HUES48 (cell line): ENCODE measurements at regions not wholly inside any gene's neighbourhood (a gene's known extent, or its start where the extent isn't known, plus 50 kb on each side); places are given as distances from the start of the nearest gene placed in this dataset.

Source experiments
- H3K27ac ChIP-seq: one replicate; pipeline ENCODE4 v1.7.0; 2013; ENCODE audit warnings: low read depth, low read length, inconsistent platforms
- H3K27me3 ChIP-seq: 2 replicates; pipeline ENCODE4 v1.6.1; 2013; ENCODE audit warnings: mild to moderate bottlenecking, low read length; ENCODE audit not compliant: control insufficient read depth, insufficient read depth
- H3K36me3 ChIP-seq: 2 replicates; pipeline ENCODE4 v1.6.1; 2013; ENCODE audit warnings: low read length; ENCODE audit not compliant: control insufficient read depth, insufficient read depth
- H3K4me1 ChIP-seq: 2 replicates; pipeline ENCODE4 v1.6.1; 2013; ENCODE audit warnings: mild to moderate bottlenecking, low read length; ENCODE audit not compliant: control insufficient read depth, insufficient read depth
- H3K4me3 ChIP-seq: 2 replicates; pipeline ENCODE4 v1.5.1; 2013; ENCODE audit warnings: mild to moderate bottlenecking, low read depth, low read length
- H3K9ac ChIP-seq: 2 replicates; pipeline ENCODE4 v1.6.1; 2013; ENCODE audit warnings: mild to moderate bottlenecking, low read depth, low read length, moderate library complexity
- H3K9me3 ChIP-seq: 2 replicates; pipeline ENCODE4 v1.6.1; 2013; ENCODE audit warnings: low read length; ENCODE audit not compliant: control insufficient read depth, insufficient read depth

GRCh38 chr16:82414476-82414875 is 212.3 kb upstream of the CDH13 start:
- H3K27ac ChIP-seq = no peak overlapping the region
- H3K36me3 ChIP-seq = no peaks in the 10 kb centered on the region
- H3K4me1 ChIP-seq = no peaks in the 10 kb centered on the region
- H3K9ac ChIP-seq = no peak overlapping the region
- no peaks in the 10 kb centered on the region for H3K9me3 ChIP-seq
- no peaks in the 10 kb centered on the region for H3K27me3 ChIP-seq
- no peak overlapping the region for H3K4me3 ChIP-seq

GRCh38 chr16:82412770-82413169 is 214.0 kb upstream of the CDH13 start:
- H3K9me3 ChIP-seq = no peaks in the 10 kb centered on the region
- H3K4me1 ChIP-seq = no peaks in the 10 kb centered on the region
- no peak overlapping the region for H3K4me3 ChIP-seq
- no peak overlapping the region for H3K9ac ChIP-seq
- no peaks in the 10 kb centered on the region for H3K27me3 ChIP-seq
- H3K36me3 ChIP-seq = no peaks in the 10 kb centered on the region
- no peak overlapping the region for H3K27ac ChIP-seq

GRCh38 chr16:82405736-82406135 is 221.0 kb upstream of the CDH13 start:
- no peak overlapping the region for H3K9ac ChIP-seq
- H3K4me1 ChIP-seq = no peaks in the 10 kb centered on the region
- H3K36me3 ChIP-seq = no peaks in the 10 kb centered on the region

GRCh38 chr16:82404586-82405315 is 222.0 kb upstream of the CDH13 start:
- no peak overlapping the region for H3K27ac ChIP-seq

More at GRCh38 chr16:82405736-82406135, 221.0 kb upstream of the CDH13 start:
- no peak overlapping the region for H3K4me3 ChIP-seq
- H3K9me3 ChIP-seq = no peaks in the 10 kb centered on the region
- H3K27ac ChIP-seq = no peak overlapping the region
- no peaks in the 10 kb centered on the region for H3K27me3 ChIP-seq

GRCh38 chr16:82402665-82403218 is 224.0 kb upstream of the CDH13 start:
- no peaks in the 10 kb centered on the region for H3K9me3 ChIP-seq

More at GRCh38 chr16:82404586-82405315, 222.0 kb upstream of the CDH13 start:
- Histone ChIP-seq H3K4me3 (no peak overlapping the region), H3K27me3 (no peaks in the 10 kb centered on the region), H3K4me1 (no peaks in the 10 kb centered on the region), H3K36me3 (no peaks in the 10 kb centered on the region), H3K9ac (no peak overlapping the region), H3K9me3 (no peaks in the 10 kb centered on the region)

GRCh38 chr16:82400046-82400445 is 226.7 kb upstream of the CDH13 start:
- Histone ChIP-seq H3K4me1 (no peaks in the 10 kb centered on the region), H3K36me3 (no peaks in the 10 kb centered on the region), H3K27ac (no peak overlapping the region), H3K9ac (no peak overlapping the region), H3K4me3 (no peak overlapping the region), H3K9me3 (no peaks in the 10 kb centered on the region), H3K27me3 (no peaks in the 10 kb centered on the region)

More at GRCh38 chr16:82402665-82403218, 224.0 kb upstream of the CDH13 start:
- H3K27ac ChIP-seq = no peak overlapping the region
- no peaks in the 10 kb centered on the region for H3K4me1 ChIP-seq
- H3K36me3 ChIP-seq = no peaks in the 10 kb centered on the region
- no peaks in the 10 kb centered on the region for H3K27me3 ChIP-seq
- H3K4me3 ChIP-seq = no peak overlapping the region
- H3K9ac ChIP-seq = no peak overlapping the region

- Histone ChIP-seq H3K4me1 (no peaks in the 10 kb centered on the region), H3K9ac (no peak overlapping the region), H3K9me3 (no peaks in the 10 kb centered on the region), H3K27me3 (no peaks in the 10 kb centered on the region), H3K36me3 (no peaks in the 10 kb centered on the region), H3K4me3 (no peak overlapping the region), H3K27ac (no peak overlapping the region)
Observed at GRCh38 chr16:82396509-82396908, 226.5 kb upstream of the MPHOSPH6 start.

- Histone ChIP-seq H3K9me3 (no peaks in the 10 kb centered on the region), H3K27ac (no peak overlapping the region), H3K27me3 (no peaks in the 10 kb centered on the region), H3K4me1 (no peaks in the 10 kb centered on the region), H3K4me3 (no peak overlapping the region), H3K36me3 (no peaks in the 10 kb centered on the region), H3K9ac (no peak overlapping the region)
Observed at GRCh38 chr16:82395212-82395611, 225.2 kb upstream of the MPHOSPH6 start.

GRCh38 chr16:82391690-82392089 is 221.7 kb upstream of the MPHOSPH6 start:
- Histone ChIP-seq H3K27me3 (no peaks in the 10 kb centered on the region), H3K4me3 (no peak overlapping the region), H3K9ac (no peak overlapping the region), H3K27ac (no peak overlapping the region), H3K9me3 (no peaks in the 10 kb centered on the region), H3K4me1 (no peaks in the 10 kb centered on the region), H3K36me3 (no peaks in the 10 kb centered on the region)

- Histone ChIP-seq H3K9me3 (no peaks in the 10 kb centered on the region), H3K9ac (no peak overlapping the region), H3K4me1 (no peaks in the 10 kb centered on the region), H3K27me3 (no peaks in the 10 kb centered on the region), H3K27ac (no peak overlapping the region), H3K4me3 (no peak overlapping the region), H3K36me3 (no peaks in the 10 kb centered on the region)
Observed at GRCh38 chr16:82389956-82390650, 220.1 kb upstream of the MPHOSPH6 start.

GRCh38 chr16:82386761-82387160 is 216.7 kb upstream of the MPHOSPH6 start:
- Histone ChIP-seq H3K27ac (no peak overlapping the region), H3K9me3 (no peaks in the 10 kb centered on the region), H3K36me3 (no peaks in the 10 kb centered on the region), H3K27me3 (no peaks in the 10 kb centered on the region), H3K4me1 (no peaks in the 10 kb centered on the region), H3K9ac (no peak overlapping the region), H3K4me3 (no peak overlapping the region)
